AG09319 (cell line): ENCODE measurements at regions not wholly inside any gene's neighbourhood (a gene's known extent, or its start where the extent isn't known, plus 50 kb on each side); places are given as distances from the start of the nearest gene placed in this dataset.

Experiments
- DNase-seq: peaks from one replicate; pipeline ENCODE4 v3.0.0-alpha.2; 2010; ENCODE audit warnings: low read depth; ENCODE audit errors: extremely low read depth
- CTCF ChIP-seq: IDR thresholded peaks from 2 replicates; pipeline ENCODE4 v1.5.1; 2011; ENCODE audit warnings: low read depth, mild to moderate bottlenecking, inconsistent platforms, low read length, moderate library complexity

DNA sequence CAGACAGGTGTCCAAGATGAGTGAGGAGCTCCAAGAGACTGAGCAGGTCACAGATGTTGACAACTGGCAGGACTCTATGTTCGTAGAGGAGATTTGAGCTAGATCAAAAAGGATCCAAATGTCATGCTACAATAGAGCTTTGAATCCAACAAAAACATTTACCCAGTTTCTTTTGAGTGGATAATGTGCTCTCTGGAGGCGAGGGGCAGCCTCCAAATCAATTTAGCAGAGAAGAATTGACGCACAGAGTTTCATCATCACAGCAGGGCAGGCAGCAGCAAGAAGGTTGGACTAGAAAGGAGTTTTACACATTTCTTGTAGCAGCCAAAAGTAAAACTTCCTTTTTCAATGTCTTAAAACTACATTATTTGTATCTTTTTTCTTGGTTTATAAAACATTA lies 653.0 kb downstream of the RNF144A start:
- TF ChIP-seq CTCF, result no peak
- no peak for DNase-seq

DNA sequence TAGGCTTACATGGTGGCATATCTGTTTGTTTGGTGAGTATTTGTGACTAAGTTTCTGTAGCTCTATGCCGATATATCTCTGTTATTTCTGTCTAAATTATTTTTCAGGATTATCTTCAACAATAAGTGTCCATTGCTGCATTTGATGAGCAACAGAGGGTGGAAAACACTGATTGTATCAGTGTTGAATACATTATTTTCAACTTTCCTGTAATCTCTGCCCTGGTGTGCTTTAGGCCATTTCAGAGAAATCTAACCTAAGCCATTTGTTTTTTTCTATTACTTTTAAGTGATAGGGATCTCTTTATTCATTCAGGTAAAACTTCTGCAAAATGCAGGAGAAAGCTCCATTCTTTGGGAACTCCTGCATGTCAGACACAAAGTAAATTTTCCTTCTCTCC lies 654.5 kb downstream of the RNF144A start:
- DNase-seq, result no peak
- no peak for TF ChIP-seq CTCF

GRCh38 chr2:7572450-7572849 lies 655.2 kb downstream of the RNF144A start:
- no peak for DNase-seq

GRCh38 chr2:7573166-7573825 lies 656.1 kb downstream of the RNF144A start:
- no peak for DNase-seq
- TF ChIP-seq CTCF, result no peak

More at GRCh38 chr2:7572450-7572849, 655.2 kb downstream of the RNF144A start:
- TF ChIP-seq CTCF, result no peak

GRCh38 chr2:7574385-7574784 lies 657.2 kb downstream of the RNF144A start:
- no peak for TF ChIP-seq CTCF
- DNase-seq, result no peak

- no peak for TF ChIP-seq CTCF
- DNase-seq, result no peak
Measured at GRCh38 chr2:7577769-7578168, 660.6 kb downstream of the RNF144A start.

GRCh38 chr2:7584017-7584416 lies 666.8 kb downstream of the RNF144A start:
- no peak for DNase-seq
- no peak for TF ChIP-seq CTCF
